GM21619 (cell line): ENCODE measurements at regions not wholly inside any gene's neighbourhood (a gene's known extent, or its start where the extent isn't known, plus 50 kb on each side); places are given as distances from the start of the nearest gene placed in this dataset.

Experiments
- ATAC-seq: cut with Tn5 transposase; IDR thresholded peaks from one replicate; pipeline ENCODE4 v1.9.1; 2021; ENCODE audit not compliant: unreplicated experiment

- ATAC-seq, result no peak
Observed at GRCh38 chr9:19598722-19599121, 189.9 kb downstream of the ACER2 start.

- ATAC-seq, result no peak
Observed at GRCh38 chr9:19597176-19597575, 188.4 kb downstream of the ACER2 start.

- ATAC-seq, result no peak
Observed at GRCh38 chr9:19595003-19595402, 186.2 kb downstream of the ACER2 start.

GRCh38 chr9:19587678-19588077, 178.9 kb downstream of the ACER2 start:
- ATAC-seq, result no peak

- ATAC-seq, result no peak
Observed at GRCh38 chr9:19583890-19584289, 175.1 kb downstream of the ACER2 start.

- no peak for ATAC-seq
Observed at GRCh38 chr9:19577411-19577810, 168.6 kb downstream of the ACER2 start.

GRCh38 chr9:19568946-19569345, 160.1 kb downstream of the ACER2 start:
- ATAC-seq, result no peak

- ATAC-seq, result no peak
Observed at GRCh38 chr9:19564396-19565061, 155.7 kb downstream of the ACER2 start.

- ATAC-seq, result no peak
Observed at GRCh38 chr9:19555214-19555613, 146.4 kb downstream of the ACER2 start.

GRCh38 chr9:19554529-19554928, 145.7 kb downstream of the ACER2 start:
- ATAC-seq, result no peak

GRCh38 chr9:19553441-19553840, 144.6 kb downstream of the ACER2 start:
- no peak for ATAC-seq

GRCh38 chr9:19552282-19553105, 143.7 kb downstream of the ACER2 start:
- no peak for ATAC-seq

- peak; percentile 59 for ATAC-seq
Observed at GRCh38 chr9:19551124-19551929, 142.5 kb downstream of the ACER2 start.

- ATAC-seq, result no peak
Observed at GRCh38 chr9:19550009-19550408, 141.2 kb downstream of the ACER2 start.

- no peak for ATAC-seq
Observed at GRCh38 chr9:19533373-19533772, 124.6 kb downstream of the ACER2 start.

GRCh38 chr9:19527663-19528062, 118.9 kb downstream of the ACER2 start:
- ATAC-seq, result no peak

- ATAC-seq, result no peak
Observed at GRCh38 chr9:19522558-19522957, 113.7 kb downstream of the ACER2 start.

- no peak for ATAC-seq
Observed at GRCh38 chr9:19521205-19521604, 112.4 kb downstream of the ACER2 start.

- no peak for ATAC-seq
Observed at GRCh38 chr9:19517202-19517942, 108.6 kb downstream of the ACER2 start.

GRCh38 chr9:19516348-19516747, 107.5 kb downstream of the ACER2 start:
- no peak for ATAC-seq

- no peak for ATAC-seq
Observed at GRCh38 chr9:19513671-19514275, 105.0 kb downstream of the ACER2 start.
